ENCODE measurements at regions not wholly inside any gene's neighbourhood (a gene's known extent, or its start where the extent isn't known, plus 50 kb on each side); places are given as distances from the start of the nearest gene placed in this dataset.
"Not testable (repeated sequence)": the region's sequence is repeated elsewhere in the genome, so short reads cannot be mapped to it uniquely, and the experiment has no call there.

GRCh38 chr1:55912438-55912837 is 666.9 kb downstream of the PLPP3 start:
- DNase-seq (ENCODE audit: insufficient read length, low spot score) (no peak), FAIRE-seq (no peak)

- DNase-seq (ENCODE audit: insufficient read length, low spot score) (no peak), FAIRE-seq (no peak)
Observed at GRCh38 chr1:55904541-55904940, 674.8 kb downstream of the PLPP3 start.

- DNase-seq (ENCODE audit: insufficient read length, low spot score), result no peak
- no peak for FAIRE-seq
Observed at GRCh38 chr1:55898181-55898580, 681.2 kb downstream of the PLPP3 start.

GRCh38 chr1:55896210-55896609 is 681.0 kb upstream of the USP24 start:
- DNase-seq (ENCODE audit: insufficient read length, low spot score), result no peak
- FAIRE-seq, result no peak

DNA sequence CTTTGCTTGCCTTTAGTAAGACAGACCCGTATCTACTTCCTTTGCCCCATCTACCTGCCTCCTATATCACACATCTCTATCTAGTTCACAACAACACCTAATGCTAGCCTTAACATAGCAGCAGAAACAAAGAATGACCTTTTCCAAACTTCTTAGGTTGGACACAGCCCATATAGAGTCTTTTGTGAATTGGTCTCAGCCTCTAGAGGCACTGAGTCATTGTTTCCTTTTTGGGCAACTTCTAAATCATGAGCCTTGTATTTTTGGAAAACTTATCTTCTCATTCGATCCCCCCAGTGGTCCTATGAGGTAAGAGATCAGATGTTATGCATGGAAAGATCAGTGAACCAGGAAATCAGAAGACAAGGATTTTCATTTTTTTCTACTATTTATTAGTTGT is 679.4 kb upstream of the USP24 start:
- no peak for DNase-seq (ENCODE audit: insufficient read length, low spot score)
- FAIRE-seq, result no peak

DNA sequence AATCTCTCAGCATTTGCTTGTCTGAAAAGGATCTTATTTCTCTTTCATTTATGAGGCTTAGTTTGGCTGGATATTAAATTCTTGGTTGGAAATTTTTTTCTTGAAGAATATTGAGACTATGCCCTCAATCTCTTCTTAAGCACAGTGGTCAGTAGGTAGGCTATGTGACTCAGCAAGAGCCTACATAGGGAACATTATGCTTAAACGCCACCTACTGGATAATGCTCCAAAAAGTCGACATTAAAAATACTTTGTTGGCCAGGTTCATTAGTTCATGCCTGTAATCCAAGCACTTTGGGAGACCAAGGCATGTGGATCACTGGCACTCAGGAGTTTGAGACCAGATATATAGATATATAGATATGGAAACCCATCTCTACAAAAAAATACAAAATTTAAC is 678.0 kb upstream of the USP24 start:
- DNase-seq (ENCODE audit: insufficient read length, low spot score) (no peak), FAIRE-seq (peak; percentile 39)

DNA sequence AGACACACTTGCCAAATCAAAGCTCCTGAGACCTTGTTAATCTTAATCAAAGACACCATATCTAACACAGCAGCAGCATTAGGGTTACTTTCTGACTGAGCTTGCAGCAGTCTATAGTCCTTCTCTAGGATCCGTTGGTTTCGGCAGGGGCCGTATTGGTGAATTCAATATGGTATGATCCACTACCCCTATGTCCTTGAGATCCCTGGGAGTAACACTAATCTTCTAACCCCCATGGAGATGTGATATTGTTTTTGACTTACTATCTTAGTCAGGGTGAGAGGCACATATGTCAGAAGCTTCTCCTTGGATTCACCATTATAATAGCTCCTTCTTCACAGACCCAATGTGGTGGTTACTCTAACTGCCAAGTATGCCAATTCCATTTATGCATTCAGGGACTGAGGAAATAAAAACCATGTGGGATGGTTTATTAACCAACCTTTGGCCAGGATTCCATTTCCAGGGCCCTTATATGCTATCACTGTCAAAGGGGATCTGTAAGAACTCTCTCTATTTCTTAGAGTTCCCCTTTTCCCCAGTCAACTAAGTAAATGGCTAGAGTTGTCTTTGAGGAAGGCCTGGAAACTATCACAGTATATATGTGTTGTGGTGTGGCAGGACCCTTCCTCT is 673.6 kb upstream of the USP24 start:
- DNase-seq (ENCODE audit: insufficient read length, low spot score) (no peak), FAIRE-seq (no peak)

DNA sequence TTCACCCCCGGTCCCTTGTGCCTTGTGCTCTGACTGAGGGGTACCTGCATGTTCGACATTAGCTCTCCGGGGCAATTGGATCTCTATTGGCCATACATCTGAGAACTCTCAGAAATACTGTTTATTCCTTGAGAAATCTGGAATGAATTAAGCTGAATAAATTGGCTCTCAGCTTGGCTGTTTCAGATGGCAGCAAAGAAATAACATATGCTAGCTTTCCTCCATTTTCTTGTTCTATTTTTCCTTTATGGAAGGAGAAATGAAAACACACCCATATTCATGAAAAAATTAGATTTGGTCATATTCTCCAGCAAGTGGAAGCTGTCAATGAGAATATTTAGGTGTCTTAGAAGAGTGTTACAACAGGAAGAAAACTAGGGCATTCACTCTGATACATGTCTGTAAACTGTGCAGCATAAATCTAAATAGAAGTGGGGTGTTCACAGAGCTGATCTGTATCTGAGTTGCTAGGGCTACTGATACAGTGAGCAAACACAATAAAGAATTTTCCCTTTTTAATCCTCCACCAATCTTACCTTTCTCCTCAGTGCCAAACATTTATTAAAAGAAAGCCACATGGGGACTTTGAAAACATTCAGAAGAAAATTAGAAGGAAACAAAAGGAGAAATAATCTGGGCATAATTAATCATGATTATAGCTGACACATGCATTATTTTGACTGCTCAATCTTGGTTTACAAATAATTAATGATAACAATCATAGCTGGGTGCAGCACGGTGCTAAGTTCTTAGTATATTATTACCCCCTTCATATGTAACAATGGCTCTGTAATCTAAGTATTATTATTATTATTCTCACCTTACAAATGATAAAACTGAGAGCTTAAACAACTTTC is 671.9 kb upstream of the USP24 start:
- DNase-seq (ENCODE audit: insufficient read length, low spot score) (no peak), FAIRE-seq (no peak)

DNA sequence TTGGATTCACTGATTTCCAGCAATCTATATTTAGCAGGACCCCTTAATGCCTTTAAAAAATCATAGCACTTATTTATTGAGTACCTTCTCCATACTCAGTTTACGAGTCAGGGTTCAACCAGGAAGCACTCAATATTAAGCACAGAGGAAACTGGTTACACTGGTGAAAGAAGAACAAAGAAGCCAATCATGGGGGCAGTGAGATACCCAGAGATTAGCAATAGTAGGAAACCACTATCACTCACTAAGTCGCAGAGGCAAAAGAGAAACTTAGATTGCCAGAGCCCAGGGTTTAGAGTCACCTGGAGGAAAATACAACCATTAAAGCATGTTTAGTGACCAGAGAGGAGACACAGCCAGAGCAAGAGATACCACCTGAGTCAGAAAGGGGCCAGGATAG is 670.5 kb upstream of the USP24 start:
- no peak for DNase-seq (ENCODE audit: insufficient read length, low spot score)
- no peak for FAIRE-seq

GRCh38 chr1:55882931-55883330 is 667.8 kb upstream of the USP24 start:
- FAIRE-seq (no peak), DNase-seq (ENCODE audit: insufficient read length, low spot score) (no peak)

GRCh38 chr1:55879346-55879745 is 664.2 kb upstream of the USP24 start:
- FAIRE-seq, result no peak
- no peak for DNase-seq (ENCODE audit: insufficient read length, low spot score)

DNA sequence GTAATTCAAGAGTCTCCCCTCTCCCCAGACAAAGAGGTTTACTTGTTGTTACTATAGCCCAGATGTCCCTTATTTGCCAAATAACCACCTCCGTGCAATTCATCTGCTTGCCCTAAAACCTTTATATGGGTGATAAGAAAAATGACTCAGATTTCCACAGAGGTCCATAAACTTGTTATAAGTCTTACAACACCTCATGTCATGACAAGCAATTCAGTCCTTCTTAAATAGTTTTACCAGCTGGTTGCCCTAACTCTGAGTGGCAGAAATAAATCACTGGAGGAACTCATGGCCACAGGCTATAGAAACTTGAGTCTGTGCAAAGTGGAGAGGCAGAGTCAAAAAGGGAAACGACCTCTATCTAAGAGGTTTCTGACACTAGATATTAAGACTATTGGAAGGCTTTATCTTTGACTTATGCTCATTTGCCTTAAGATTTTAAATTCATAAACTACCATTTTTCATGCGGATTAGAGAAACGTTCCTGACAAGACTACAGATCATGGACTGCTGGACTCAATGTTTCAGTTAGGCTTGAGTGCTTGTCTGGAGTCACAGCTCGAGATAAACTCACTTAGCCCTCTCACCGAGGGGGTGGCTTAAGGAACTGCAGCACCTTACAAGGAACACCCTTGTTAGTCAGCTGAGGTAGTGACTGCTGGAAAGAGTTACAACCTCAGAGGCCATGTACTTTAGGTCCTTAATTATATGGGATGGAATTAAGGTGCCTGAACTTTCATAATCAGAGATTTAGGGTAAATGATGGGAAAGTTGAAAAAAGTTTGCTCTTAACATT is 662.5 kb upstream of the USP24 start:
- FAIRE-seq, result no peak
- no peak for DNase-seq (ENCODE audit: insufficient read length, low spot score)

GRCh38 chr1:55876276-55877060 is 661.3 kb upstream of the USP24 start:
- DNase-seq (ENCODE audit: insufficient read length, low spot score), result no peak
- FAIRE-seq, result no peak

DNA sequence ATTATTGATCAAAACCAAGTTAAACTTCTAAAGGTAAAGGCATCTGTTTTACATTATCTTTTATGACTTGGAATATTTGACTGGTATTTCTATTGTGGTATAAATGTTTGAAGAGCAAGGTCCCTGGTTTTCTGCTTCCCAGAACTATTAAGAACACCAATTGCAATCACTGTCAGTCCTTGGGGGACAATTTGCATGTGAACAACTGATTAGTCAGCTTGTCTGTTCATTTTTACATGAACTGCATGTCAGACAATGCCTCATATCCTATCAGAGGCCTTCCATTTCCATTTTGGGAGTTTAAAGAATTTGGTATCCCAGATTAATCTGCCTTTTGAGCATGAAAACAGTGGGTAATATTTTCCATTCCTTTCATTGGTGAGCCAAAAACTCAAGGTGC is 654.9 kb upstream of the USP24 start:
- DNase-seq (ENCODE audit: insufficient read length, low spot score) (no peak), FAIRE-seq (no peak)

DNA sequence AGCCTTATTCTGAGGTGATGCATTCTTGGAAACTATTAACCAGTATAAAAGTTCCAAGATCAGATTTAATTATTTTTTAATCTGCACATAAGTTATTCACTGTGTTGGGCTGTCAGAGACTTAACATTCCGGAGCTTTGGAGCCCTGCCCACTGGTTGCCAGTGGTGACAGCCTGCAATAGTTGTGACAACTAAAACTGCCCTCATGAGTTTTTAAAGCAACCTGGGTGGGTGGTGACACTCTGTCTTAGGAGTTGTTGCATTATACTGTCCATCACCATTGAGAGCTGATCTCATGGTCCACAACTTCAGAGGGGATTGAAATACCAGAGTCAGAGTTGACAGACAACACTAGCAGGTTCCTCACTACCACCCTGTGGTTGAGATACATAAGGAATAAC is 653.9 kb upstream of the USP24 start:
- FAIRE-seq (no peak), DNase-seq (ENCODE audit: insufficient read length, low spot score) (no peak)

DNA sequence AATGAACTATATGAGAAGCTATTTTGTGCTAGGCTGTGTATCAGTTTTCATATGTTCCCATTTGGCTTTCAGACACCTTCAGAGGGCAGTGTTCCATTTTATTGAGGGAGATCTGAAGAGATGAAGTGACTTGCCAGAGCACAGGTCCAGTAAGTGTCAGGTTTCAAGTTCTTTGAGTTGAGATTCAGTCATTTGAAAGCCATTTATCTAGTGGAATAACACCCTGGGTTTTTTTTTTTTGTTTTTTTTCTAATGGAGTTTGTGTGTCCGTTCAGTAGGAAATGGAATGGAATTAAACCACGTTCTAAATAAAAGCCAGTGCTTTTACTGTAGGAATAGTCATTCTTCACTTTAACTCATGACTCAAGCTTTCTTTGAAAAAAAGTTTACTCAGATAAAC is 652.9 kb upstream of the USP24 start:
- DNase-seq (ENCODE audit: insufficient read length, low spot score) (no peak), FAIRE-seq (no peak)

DNA sequence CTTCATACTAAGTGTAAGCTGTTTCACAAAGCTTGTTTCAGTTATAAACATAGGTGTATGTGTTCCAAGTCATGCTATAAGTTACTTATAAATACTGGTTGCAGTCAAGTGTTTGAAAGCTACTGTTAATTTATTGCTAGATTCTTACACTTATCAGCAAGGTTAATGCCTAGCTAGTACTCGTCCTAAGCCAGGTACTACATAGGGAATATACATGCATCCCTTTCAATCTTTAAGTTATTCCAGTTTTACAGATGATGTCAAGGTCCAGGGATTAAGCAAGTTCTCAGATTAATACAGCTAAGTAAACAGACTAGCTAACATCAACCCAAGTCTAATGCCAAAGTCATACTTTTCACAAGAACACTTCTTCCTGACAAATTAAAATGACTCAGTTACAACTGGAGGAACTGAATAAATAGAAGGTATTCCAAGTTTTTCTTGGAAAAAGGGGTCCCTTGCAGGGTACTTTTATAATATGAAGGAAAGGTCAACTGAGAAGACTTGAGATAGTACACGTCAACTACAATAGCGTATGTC is 652.2 kb upstream of the USP24 start:
- DNase-seq (ENCODE audit: insufficient read length, low spot score), result no peak
- FAIRE-seq, result no peak

DNA sequence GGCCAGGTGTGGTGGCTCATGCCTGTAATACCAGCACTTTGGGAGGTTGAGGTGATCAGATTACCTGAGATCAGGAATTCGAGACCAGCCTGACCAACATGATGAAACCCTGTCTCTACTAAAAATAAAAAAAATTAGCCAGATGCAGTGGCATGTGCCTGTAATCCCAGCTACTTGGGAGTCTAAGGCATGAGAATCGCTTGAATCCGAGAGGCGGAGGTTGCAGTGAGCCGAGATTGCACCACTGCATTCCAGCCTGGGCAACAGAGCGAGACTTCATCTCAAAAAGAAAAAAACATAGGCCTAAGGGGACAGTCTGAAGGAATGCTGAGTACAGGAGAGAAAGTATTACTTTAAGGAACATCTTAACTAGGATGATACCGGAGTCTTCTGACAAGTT is 650.6 kb upstream of the USP24 start:
- not testable (repeated sequence) for FAIRE-seq; DNase-seq (ENCODE audit: insufficient read length, low spot score)

DNA sequence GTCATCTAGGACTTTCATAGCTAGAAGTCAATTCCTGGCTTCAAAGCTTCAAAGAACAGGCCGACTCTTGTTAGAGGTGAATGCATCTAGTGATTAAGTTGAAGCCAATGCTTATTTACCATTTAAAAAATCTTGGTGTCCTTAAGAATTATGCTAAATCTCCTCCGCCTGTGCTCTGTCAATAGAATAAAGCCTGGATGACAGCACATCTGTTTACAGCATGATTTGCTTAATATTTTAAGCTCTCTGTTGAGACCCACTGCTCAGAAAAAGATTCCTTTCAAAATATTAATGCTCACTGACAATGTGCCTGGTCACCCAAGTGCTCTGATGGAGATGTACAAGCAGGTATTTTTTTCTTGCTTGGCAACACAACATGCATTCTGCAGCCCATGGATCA is 649.1 kb upstream of the USP24 start:
- no peak for DNase-seq (ENCODE audit: insufficient read length, low spot score)
- no peak for FAIRE-seq

DNA sequence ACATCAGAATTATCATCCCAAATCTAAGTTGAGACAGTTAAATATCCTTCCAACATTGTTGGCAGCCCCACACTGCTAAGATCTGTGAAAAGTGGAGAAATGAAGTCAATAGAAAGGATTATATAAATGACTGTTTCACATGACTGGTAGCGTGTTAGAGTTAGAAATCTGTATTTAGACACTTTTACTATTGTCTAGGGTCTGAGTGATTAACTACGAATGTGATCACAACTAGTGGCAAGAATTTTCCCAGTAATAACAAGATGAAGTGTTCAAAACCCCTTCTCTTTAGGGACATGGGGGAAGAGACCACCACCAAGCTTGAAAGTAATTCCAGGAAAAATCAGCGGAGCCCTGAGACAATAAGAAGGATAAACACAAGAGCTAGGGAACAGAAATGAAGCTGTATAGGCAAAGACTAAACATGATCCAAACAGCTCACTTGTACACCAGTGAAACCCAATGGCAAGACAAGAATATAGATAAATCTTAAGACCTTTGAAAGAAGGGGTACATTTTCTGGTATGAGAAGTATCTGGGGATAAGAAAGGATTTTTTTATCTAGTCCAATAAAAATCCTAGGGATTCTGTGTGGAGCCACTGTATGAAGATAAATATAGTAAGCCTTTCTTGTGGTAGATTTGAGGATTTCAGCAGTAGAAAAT is 646.6 kb upstream of the USP24 start:
- no peak for FAIRE-seq
- no peak for DNase-seq (ENCODE audit: insufficient read length, low spot score)
